ENCODE measurements at regions not wholly inside any gene's neighbourhood (a gene's known extent, or its start where the extent isn't known, plus 50 kb on each side); places are given as distances from the start of the nearest gene placed in this dataset.

GRCh38 chr20:40390654-40391053, 298.4 kb downstream of the MAFB start:
- no peak for DNase-seq (ENCODE audit: low read depth, low spot score)
- TF ChIP-seq, protein P1, sequence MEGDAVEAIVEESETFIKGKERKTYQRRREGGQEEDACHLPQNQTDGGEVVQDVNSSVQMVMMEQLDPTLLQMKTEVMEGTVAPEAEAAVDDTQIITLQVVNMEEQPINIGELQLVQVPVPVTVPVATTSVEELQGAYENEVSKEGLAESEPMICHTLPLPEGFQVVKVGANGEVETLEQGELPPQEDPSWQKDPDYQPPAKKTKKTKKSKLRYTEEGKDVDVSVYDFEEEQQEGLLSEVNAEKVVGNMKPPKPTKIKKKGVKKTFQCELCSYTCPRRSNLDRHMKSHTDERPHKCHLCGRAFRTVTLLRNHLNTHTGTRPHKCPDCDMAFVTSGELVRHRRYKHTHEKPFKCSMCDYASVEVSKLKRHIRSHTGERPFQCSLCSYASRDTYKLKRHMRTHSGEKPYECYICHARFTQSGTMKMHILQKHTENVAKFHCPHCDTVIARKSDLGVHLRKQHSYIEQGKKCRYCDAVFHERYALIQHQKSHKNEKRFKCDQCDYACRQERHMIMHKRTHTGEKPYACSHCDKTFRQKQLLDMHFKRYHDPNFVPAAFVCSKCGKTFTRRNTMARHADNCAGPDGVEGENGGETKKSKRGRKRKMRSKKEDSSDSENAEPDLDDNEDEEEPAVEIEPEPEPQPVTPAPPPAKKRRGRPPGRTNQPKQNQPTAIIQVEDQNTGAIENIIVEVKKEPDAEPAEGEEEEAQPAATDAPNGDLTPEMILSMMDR (IDR thresholded peaks at IDR 0.05; ENCODE audit: insufficient read depth, low read length, missing control alignments), result no peak
- no peak overlapping the region for H3K4me3 ChIP-seq (ENCODE audit: low read depth, low read length)
- ChIA-PET POLR2A (no interaction called here), CTCF (no interaction called here)

- no peak for DNase-seq (ENCODE audit: low read depth, low spot score)
- TF ChIP-seq, protein P1 (IDR thresholded peaks at IDR 0.05; ENCODE audit: insufficient read depth, low read length, missing control alignments), result no peak
- H3K4me3 ChIP-seq (ENCODE audit: low read depth, low read length), result no peak overlapping the region
- ChIA-PET CTCF (no interaction called here), POLR2A (no interaction called here)
Observed at GRCh38 chr20:40370800-40371199, 318.2 kb downstream of the MAFB start.

DNA sequence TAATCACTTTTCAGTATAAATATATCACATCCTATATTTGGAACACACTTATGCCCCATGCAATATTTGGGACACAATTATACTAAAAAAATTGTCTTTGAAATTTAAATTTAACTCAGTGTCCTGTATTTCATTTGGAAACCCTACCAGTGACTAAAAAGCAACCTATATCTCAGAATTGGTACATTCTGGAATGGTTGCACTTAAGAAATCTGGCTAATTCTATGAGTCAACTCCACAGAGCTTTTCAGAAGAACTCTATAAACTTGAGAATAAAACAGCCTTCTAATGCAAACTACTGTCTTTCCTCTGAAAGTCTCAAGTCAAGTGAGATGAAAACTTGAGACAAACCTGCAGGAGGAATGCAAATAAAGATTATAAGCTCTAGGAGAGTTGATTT, 320.2 kb downstream of the MAFB start:
- ChIA-PET POLR2A (no interaction called here), CTCF (no interaction called here)
- no peak for DNase-seq (ENCODE audit: low read depth, low spot score)
- TF ChIP-seq, protein P1 (IDR thresholded peaks at IDR 0.05; ENCODE audit: insufficient read depth, low read length, missing control alignments), result no peak
- H3K4me3 ChIP-seq (ENCODE audit: low read depth, low read length), result no peak overlapping the region

DNA sequence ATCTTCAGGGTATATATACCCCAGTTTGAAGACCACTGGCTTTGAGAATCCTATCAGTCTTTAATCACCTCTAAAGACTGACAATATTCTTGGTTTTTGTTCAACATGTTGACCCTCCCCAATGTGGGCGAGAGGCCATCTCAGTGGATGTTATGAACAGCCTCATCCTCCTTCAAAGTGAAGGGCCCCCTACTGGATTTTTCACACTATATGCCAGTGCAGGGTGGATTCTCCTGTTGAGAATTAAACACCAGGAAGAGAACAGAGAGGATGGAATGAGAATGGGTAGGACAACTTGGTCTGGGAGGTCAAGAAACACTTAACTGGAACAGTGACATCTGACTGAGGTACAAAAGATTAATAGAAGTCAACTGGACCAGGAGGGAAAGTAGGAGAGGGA, 327.1 kb downstream of the MAFB start:
- TF ChIP-seq, protein P1 (IDR thresholded peaks at IDR 0.05; ENCODE audit: insufficient read depth, low read length, missing control alignments), result no peak
- ChIA-PET POLR2A (no interaction called here), CTCF (no interaction called here)
- DNase-seq (ENCODE audit: low read depth, low spot score), result no peak
- H3K4me3 ChIP-seq (ENCODE audit: low read depth, low read length), result no peak overlapping the region

DNA sequence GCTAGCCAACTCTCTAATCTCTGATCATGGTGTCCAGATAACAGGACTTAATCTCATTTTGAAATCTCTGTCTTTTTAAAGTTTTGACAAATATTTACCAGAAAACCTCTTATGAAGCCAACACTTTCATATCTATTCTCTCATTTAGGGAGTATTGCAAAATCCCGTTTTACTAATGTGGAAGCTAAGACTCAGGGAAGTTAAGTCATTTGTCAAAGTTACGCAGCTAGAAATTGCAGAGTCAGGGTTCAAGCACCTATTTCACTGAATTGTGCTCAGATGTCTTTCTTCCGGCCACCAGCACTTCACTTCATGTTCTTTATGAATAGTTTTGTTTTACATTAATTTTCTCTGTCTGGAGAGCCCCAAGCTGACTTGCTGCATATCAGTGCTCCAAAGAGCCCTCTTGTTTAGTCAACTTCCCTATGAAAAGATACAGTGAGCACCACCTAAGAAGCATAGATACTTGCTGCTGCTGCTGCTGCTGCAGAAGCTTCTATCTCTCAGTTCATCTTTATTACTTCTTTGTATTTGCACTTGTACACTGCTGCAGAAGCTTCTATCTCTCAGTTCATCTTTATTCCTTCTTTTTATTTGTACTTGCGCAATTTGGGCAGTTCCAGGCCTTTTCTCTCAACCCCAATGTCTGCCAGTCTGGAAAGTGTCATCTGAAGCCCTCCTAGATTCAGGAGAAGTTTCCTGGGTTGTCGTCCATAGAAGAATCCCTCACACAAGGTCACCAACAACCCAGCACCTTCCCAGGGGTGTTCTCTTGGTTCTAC, 329.7 kb downstream of the MAFB start:
- no peak for DNase-seq (ENCODE audit: low read depth, low spot score)
- no peak overlapping the region for H3K4me3 ChIP-seq (ENCODE audit: low read depth, low read length)
- POLR2A ChIA-PET, result no interaction called here
- CTCF ChIA-PET, result no interaction called here
- TF ChIP-seq, protein P1 (IDR thresholded peaks at IDR 0.05; ENCODE audit: insufficient read depth, low read length, missing control alignments), result no peak

DNA sequence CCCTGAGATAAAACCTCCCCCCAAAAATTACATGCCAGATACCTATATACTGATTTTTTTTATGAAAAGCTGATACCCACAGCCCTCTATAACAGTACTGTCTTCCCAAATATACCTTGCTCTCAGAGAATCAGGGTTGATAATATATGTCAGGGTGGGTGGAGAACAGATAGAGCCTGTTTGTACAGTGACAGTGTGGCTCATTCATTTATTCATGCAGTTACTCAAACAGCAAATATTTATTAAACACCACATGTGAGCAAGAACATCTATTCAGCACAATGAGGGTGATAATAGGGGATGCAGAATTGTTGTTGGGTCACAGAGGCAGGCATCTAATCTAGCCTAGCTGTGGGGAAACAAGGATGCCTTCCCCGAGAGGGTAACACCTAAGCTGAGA, 334.2 kb downstream of the MAFB start:
- no peak for DNase-seq (ENCODE audit: low read depth, low spot score)
- TF ChIP-seq, protein P1 (IDR thresholded peaks at IDR 0.05; ENCODE audit: insufficient read depth, low read length, missing control alignments), result no peak
- ChIA-PET POLR2A (no interaction called here), CTCF (no interaction called here)
- H3K4me3 ChIP-seq (ENCODE audit: low read depth, low read length), result no peak overlapping the region

Data from AG04449 (cell line).